ENCODE measurements at regions not wholly inside any gene's neighbourhood (a gene's known extent, or its start where the extent isn't known, plus 50 kb on each side); places are given as distances from the start of the nearest gene placed in this dataset.

DNA sequence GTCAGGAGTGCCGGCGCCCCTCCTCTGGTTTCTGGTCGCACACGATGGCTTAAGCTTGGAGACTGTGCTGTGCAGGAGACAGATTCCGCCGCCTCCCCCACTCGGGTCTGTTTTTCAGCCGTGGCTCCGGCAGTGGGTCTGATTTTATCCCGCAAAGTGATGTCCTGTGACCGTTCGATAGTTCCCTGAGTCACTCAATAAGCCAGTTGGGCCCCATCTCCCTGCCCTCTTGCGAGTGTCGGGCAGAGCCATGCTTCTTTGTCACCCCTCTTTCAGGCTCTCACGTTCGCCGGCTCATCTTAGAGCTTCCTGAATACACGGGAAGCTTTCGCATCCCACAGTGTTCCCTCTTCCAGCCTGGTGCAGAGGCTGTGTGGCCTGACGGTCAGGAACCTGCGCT lies 127.8 kb upstream of the RFLNA start:
- no peak for DNase-seq

DNA sequence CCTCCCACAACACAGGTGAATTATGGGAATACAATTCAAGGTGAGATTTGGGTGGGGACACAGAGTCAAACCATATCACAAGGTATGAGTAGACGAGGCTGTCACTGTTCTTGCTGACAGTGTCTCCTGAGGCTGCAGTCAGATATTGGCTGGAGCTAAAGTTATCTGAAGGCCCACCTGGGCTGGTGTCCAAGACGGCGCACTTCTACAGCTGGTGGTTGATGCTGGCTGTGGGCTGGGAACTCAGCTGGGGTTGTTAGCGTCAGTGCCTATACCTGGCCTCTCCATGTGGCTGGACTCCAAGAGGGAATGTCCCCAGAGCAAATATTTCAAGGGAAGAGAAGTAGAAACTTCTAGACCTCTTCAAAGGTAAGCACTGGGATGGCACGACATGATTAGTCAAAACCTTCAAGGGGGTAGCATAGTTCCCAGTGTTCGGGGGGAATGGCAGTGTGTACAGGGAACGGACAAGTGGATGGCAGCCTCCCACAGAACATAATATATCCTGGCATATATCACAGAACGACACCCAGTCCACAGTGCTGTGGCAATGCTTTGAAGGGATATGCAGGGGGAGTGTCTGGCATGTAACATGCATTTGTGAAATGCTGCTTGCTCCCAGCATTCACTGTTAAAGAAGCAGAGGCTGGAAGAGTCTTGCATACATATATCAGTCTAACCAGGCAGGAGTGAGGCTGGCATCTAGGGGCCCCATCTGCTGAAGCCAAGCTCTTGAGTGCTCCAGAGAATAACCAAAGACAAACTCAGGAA lies 126.7 kb upstream of the RFLNA start:
- no peak for DNase-seq

DNA sequence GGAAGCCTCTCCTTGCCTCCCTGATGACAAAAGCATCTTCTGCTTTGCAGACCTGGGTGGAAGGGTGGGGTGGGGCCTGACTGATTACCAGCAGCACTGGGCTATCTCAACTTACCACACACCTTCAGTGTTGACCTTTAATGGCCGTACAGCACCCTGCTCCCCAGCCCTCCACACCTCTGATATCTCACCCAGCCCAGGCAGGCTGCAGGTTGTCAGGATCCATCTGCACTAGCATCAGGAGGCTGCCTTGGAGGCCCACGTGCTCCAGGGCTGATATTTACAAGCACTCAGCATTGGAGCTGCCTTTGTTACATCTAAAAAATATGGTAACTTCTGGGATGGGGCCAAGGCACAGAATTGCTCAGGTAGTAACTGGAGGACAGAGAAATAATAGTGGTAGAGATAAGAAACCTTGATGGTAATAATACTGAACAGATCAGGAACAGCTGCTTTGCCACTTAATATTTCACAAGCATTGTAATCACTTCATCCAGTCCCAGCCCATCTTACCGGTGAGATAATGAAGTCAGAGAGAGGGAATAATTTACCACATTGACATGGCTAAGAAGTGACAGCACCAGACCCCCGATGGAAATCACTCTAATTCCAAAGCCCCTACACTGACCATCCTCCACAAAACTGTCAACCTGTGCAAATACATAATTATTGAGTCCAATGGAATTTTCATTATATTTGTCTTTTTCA lies 125.2 kb upstream of the RFLNA start:
- DNase-seq = peak; percentile 25

DNA sequence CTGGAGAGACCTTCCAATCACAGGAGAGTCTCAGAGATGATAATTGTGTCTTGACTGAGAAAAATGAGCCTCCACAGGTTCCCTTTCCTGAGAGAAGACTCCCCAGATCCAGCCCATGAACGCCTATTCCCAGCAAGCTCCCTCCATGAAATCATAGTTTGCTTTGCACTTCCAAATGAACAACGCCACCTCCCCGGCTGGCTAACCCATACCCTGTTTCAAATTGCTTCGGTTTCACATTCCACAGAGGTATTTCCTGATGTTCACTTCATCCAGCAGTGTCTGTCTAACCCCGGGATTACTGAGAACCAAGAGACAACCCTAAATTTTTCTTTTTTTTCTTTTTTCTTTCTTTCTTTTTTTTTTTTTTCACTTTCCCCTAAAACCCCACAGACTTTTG lies 124.1 kb upstream of the RFLNA start:
- DNase-seq = no peak

DNA sequence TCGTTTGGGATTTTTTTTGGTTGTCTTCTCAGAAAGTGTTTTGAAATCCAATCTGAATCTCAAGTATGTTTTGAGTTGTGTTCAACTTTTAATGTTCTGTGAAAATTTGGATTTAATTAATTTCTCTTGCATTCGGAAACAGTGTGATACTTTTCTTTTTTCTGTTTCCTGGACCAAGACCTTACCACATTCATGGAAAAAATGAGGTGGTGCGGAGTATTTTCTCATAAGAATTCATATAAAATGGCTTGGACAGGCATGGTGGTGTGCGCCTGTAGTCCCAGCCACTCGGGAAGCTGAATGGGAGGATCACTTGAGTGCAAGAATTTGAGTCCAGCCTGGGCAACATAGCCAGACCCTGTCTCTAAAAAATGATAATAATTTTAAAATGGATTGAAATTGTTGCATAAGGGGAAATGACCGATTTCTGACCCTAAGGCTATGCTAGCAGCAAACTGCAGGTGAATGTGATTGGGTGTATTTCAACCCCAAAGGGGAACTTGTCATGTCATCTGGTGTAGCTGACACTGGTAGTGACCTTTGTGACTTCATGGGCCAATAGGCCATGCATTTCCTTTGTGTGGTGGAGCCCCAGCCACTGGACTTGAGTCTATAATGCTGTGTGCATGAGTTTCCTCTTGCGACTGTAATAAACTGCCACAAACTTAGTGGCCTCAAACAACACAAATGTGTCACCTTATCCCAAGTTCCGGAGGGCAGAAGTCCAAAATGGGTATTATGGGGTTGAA lies 123.5 kb upstream of the RFLNA start:
- DNase-seq = no peak

DNA sequence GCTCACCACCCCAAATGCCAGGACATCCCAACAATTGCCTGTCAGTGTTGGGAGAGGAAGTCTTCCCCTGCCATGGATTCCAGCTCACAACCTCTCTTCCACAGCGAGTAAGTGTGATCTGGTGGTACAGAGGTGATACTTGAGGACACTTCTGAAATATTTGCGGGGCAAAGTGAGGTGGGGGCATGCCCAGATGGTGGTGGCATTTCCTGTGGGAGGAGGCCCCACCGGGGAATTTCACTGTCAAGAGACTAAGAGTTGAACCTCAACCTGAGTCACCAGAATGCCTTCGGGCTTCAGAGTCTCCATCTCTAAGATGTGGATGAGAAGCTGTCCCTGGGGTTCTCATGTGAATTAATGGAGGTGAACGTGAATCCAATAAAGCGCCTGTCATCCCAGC lies 122.3 kb upstream of the RFLNA start:
- DNase-seq = no peak

DNA sequence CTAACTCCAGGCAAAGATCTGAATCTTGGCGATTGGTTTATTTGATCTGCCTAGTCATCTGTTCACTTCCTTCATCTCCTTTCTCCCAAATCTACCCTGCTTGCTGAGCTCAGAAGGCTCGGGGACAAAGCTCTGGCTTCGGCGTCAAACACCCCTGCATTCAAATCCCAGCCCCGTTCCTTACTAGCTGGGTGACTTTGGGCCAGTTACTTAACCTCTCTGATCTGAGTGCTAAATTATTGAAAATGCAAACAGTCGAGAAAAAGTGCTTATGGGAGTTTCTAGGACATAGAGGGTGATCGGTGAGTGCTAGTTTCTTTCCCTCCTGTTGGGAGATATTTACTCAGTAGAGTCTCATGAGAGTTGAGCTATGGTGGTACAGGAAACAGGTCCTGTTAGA lies 121.2 kb upstream of the RFLNA start:
- DNase-seq = no peak

DNA sequence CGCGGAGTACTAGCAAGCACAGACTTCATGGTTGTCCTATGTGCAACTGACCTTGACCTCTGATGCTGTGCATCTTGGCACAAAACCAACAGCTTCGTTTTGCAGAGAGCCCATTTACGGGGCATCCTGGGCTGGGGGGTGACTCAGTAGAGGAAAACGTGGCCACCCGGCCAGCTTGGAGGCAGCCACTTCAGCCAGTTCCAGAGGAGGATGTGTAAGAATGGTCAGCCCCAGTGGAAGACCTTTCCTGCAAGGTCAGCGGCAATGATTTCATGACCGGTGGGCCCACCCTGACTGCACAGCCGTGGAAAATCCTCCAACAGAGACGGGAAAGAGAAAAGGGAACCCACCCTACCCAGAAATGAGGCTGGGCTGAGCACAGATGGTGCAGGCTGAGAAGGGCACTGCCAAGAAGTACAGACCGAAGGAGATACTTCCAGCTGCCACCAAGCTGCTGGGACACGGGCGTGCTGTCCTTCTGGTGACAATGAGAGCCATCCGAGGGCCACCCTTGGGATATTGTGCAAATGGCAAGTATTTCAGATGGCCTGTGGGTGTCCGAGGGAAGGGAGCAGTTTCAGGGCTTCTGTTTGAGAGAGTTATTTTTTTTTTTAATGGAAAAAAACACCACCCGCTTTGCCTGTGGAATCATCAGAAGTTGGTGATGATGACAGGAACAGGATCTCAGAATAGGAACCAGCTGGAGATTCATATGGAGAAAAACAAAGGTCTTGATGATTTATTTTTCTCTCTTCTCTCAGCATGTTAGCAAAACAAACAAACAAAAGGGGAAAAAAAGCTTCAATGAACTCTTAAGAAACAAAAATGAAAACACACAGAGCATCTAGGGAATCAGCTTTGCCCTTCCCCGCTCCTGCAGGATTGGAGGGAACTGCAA lies 120.2 kb upstream of the RFLNA start:
- peak; percentile 35 for DNase-seq

DNA sequence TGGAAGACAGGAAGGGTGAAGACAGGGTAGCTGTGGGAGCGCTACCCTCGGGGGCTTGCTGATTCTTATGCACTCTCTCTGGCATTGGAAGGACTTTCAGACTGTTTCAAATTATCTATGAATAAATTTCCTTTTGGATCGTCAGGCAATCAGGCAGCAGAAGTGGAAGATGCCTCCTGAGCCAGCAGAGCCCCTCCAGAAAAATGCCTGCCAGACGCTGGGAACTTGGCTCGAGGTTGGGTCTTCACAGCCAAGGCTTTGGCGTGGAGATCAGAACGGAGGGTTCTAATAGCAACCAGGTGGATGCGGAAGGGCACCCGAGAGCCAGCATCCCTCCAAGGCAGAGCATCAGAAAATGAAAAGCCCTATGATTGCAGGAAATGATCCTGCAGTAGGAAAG lies 119.2 kb upstream of the RFLNA start:
- DNase-seq = no peak

DNA sequence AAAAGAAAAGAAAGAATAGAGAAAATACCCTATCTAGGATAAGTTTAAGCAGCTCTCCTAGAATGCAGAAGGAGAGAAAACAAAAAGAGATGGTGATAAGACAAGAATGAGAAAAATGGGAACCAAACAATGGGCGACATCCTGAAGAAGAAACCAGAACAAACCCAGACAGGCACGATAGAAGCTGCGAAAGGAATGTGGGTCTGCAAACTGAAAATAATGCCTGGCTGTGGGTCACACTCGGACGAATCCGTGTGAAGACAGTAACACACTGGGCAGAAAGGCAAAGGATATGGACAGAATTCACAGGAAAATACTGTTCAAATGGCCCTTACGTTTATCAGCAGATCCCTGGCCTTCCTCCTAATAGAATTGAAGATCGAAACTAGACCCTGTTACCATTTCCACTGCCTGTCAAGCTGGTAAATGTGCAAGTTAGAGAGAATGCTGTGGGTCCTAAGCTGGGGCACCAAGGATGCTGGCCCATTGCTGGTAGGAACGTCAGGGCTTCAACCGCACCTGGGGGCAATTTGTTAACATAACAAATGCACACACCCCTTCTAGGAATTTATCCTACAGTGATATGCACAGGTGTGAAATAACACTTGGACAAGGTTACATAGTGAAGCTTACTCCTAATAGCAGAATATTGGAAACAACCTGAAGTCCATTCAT lies 117.5 kb upstream of the RFLNA start:
- DNase-seq = no peak

DNA sequence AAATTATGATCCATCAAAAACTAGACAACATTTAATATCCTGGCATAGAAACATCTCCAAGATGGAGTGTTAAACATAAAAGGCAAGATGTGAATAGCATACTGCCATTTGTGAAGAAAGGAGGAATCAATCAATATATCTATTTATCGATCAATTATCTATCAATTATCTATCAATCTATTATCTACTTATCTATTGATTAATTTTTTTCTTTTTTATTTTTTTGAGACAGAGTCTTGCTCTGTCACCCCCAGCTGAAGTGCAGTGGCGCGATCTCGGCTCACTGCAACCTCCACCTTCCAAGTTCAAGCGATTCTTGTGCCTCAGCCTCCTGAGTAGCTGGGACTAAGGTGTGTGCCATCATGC lies 117.0 kb upstream of the RFLNA start:
- no peak for DNase-seq

DNA sequence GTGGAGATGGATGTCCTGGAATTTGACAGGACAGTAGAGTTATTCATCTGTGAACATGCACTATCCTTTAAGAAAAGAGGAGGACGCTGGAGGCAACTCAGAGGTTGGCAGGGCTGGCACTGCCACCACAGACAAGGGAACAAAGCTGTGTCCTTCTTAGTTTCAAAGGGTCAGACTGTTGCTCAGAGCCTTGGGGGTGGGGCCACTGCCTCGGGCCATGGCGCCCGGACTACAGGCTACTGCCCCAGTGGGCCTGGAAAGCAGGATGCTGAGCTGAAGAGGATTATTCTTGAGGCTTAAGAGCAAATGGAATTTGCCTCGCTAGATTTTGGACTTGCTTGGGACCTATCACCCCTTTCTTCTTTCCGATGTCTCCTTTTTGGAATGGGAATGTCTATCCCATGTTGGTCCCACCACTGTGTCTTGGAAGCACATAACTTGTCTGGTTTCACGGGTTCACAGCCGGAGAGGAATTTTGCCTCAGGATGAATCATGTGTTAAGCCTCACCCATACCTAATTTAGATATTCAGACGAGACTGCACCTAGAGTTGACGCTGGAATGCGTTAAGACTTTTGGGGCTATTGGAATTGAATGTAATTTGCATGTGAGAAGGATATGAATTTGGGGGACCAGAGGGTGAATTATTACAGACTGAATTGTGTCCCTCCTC lies 114.8 kb upstream of the RFLNA start:
- no peak for DNase-seq

DNA sequence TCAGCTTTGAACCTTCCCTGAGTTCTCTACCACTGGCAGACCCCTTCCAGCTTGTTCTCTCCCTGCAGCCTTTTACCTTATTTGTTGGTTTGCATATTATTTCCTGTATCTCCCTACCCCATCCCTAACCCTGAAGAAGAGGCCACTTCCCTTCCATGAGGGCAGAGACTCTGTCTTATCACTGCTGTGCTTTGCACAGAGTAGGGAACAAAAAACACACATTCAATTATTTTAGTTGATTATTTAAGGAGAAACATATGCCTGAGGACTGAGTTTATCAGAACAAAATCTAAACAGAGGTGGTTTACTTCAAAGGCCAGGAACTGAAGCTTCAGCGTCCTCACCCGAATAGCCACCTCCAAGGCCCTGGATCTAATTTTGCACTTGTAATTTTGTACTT lies 111.7 kb upstream of the RFLNA start:
- DNase-seq = no peak

DNA sequence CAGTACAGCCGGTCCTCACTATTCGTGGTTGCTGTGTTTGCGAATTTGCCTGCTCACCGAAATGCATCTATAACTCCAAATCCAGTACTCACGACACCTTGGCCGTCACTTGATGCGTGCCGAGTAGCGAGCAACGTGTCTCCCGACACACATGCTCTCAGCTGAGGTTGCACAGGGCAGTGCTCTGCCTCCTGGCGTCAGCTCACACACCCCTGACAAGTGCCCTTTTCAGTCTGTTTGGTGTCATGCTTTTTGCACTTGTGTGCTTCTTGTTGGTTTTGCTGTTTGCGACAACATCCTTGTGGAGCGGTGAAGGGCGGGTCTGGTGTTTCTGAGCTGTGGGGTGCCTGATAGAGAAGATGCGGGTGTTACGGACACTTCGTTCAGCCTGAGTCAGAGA lies 110.4 kb upstream of the RFLNA start:
- no peak for DNase-seq

DNA sequence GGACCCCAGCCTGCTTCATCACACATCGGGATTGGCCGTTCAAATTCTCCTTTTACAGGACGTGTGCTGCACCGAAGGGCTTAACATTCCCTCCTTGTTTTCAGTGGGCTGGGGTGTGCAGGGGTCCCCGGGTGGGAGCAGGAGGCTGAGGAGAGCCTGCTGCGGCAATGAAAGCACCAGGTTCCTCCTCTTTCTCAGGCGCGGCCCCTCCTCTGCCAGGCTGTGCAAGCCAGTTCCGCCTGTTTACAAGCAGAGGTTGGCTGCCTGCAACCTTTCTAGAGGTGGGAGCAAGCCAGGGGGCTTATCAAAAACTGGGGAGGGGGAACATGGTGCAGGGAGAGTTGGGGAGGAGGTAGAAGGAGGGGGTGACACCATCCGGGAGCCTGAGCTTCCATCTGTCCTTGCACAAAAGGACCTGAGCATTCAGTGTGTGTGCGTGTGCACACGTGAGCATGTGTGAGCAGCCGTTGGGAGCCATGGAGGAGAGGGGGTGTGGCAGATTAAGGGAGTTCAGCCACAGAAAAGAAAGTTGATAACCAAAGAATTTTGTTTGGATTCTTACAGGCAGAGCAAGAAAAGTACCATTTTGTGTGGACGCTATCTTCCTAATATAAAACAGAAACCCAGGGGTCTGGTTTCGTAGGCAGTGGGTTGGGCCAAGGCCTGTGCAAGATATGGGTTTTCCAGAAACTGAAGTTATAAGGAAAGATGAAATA lies 108.8 kb upstream of the RFLNA start:
- DNase-seq = no peak

DNA sequence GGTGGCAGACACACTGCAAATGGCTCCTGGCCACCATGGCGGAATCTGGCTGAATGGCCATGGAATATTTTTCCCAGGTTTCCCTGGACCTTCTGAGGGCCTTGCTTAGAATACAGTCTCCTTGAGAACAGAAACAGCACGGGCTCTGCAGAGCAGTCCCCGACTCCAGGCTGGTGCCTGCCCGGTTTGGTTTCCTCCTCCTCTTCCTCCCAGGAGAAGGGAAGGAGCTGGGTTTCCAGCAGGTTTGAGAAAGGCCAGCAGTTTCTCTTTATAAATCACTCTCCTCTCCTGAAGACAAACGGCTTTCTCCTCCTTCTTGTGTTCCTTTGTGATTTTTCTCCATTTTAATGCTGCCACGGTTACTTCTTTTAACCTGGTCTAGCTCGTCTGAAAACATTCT lies 106.8 kb upstream of the RFLNA start:
- no peak for DNase-seq

DNA sequence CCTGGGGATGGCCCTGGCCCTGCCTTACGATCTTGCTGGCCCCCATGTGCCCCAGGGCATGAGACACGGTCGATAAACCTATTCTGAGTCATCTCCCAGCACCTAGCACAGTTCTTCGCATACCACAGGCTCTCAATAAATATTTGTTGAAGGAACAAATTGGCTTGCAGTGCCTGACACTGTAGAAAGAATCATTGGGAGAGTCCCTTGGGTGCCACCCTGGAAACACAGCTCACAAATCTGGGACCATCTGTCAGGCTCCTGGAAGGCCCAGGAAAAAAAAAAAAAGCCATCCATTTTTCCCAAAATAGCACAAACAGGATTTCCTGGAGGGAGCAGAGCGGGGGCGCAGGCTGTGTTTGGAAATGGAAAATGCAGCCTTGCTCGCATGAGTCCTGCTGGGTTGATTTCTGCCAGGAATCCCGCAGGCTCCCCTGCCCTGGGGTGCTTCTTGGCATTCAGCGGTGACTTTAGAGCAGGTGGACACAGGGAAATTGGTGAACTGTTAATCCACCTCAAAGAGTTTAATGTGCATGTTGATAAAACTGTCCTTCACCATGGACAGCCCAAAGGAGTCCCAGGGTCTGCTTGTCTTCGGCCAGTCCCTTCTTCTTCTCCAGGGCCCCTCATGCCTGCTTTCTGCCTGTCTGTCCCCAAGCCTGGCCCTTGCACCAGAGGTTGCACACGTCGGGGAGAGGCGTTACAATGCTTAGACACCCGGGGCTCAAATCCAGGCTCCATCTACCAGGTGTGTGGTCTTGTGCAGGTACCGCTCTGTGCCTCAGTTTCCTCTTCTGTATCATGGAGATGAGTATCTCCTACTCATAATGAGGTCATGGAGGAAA lies 106.1 kb upstream of the RFLNA start:
- DNase-seq = peak; percentile 98

DNA sequence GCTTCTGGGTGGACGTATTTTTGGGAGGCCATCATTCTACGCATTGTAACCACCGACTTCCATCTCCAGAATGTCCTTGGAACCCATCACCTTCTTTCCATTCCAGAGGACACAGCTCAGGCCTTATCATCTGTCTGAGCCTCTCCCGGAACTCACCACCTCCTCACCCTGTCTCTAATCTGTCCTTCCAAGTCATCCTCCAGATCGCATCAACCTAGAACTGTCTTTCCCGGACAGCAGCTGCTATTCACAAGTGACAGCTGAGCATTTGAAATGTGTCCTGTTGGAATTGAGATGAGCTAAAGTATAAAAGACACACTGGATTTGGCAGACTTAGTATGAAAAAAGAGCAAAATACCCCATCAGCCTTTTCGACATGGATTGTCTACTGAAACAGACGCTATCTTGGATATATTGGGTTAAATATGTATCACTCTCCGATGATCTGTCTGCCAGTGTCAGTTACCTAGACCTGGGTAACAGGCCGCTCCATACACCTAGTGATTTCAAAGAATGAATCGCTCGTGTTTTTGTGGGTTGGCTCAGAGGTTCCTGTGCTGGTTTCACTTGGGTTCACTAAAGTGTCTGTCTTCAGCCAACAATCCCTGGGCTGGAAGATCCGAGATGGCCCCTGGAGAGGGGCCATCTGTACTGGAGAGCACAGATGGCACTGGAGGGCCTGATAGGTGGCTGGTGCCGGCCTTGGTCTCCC lies 104.4 kb upstream of the RFLNA start:
- DNase-seq = no peak

DNA sequence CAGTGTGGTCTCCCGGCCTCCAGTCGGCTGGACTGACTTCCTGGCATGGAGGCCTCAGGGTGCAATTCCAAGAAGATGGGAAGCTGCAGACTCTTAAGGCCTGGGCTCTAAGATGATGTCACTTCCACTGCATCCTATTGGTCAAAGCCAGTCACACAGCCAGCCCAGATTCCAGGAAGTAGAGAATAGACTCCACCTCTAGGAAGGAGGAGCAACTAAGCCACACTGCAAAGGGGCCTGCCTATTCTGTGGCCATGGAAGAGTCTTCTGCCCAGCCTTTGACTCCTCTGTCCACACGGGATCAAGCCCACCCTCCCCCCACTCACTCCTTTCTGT lies 103.9 kb upstream of the RFLNA start:
- DNase-seq = peak; percentile 44

DNA sequence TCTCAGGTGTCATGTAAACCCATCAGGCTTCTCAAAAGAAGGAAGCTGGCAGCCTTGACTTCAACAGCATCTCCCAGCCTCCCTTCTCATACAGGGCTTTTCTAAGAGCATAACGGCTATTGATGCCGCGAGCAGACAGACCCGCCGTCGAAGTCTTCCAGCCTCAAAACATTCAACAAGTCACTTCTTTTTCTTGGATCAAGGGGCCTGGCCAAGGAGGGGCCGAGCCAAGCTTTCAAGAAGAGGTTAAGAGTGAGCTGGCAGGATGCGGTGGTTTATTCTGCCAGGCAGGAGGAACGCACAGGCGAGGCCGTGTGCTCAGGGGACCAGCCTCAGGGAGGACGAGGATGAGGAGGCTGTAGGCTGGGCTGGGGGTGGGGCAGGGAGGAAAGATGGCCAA lies 102.9 kb upstream of the RFLNA start:
- no peak for DNase-seq

All from NCI-H2171 treated with DMSO at 0.1 percent for 48 hours (cell line).